Rectal smooth muscle tissue (tissue), 1 donor: ENCODE measurements at regions not wholly inside any gene's neighbourhood (a gene's known extent, or its start where the extent isn't known, plus 50 kb on each side); places are given as distances from the start of the nearest gene placed in this dataset.
"Not testable (repeated sequence)": the region's sequence is repeated elsewhere in the genome, so short reads cannot be mapped to it uniquely, and the experiment has no call there.

Source experiments
- H3K27ac ChIP-seq: one replicate; pipeline ENCODE4 v1.7.0; 2013; ENCODE audit warnings: low read depth, low read length, inconsistent platforms
- H3K27me3 ChIP-seq: one replicate; pipeline ENCODE4 v1.7.0; 2013; ENCODE audit warnings: low read length; ENCODE audit not compliant: control insufficient read depth, insufficient read depth
- H3K36me3 ChIP-seq: one replicate; pipeline ENCODE4 v1.7.0; 2013; ENCODE audit warnings: low read length; ENCODE audit not compliant: control insufficient read depth, insufficient read depth
- H3K4me1 ChIP-seq: one replicate; pipeline ENCODE4 v1.7.0; 2013; ENCODE audit warnings: low read length; ENCODE audit not compliant: control insufficient read depth, insufficient read depth
- H3K4me3 ChIP-seq: one replicate; pipeline ENCODE4 v1.7.0; 2013; ENCODE audit warnings: low read length
- H3K9ac ChIP-seq: one replicate; pipeline ENCODE4 v1.7.0; 2013; ENCODE audit warnings: low read length

DNA sequence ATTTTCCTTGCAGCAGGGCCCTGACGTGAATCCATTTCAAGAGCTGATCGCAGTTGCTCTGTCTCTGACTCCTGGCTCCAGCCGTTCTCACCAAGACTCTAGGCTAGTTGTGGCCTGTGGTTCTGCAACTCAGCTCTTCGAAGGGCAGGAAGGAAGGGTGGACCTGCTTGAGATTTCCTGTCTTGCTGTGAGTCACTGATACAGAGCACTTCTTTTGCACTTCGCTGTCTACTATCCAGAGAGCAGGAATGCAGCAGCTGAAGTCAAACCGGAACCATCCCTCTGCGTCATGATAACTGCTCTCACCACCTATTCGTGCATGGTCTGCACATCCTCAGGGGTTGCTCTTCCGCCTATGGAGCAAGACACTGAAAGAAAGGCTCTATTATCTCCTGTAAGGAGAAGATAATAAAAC, 59.7 kb downstream of the RAP2B start:
- peak overlapping the region; percentile 6 for H3K4me3 ChIP-seq
- no peak overlapping the region for H3K9ac ChIP-seq
- peak overlapping the region; percentile 15 for H3K27ac ChIP-seq
- H3K27me3 ChIP-seq: no peaks in the 10 kb centered on the region
- H3K36me3 ChIP-seq: no peaks in the 10 kb centered on the region
- H3K4me1 ChIP-seq: no peaks in the 10 kb centered on the region

DNA sequence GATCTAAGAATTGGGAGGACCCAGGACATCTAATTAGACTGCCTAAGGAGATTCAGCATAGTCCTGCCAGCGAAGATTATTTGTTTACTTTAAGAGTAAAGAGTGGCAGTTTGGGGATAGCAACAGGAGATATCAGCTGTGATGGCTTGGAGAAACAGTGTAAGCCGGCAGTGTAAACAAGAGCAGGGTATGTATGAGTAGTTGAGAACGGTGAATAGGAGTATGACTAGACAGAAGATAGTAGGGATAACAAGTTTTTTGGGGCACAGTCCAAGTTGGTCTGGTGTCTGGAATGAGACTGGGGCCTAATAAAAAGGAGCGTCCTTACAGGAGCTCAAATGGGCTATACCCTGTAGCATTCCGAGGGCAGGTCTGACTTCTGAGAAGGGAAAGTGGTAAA, 64.9 kb downstream of the RAP2B start:
- H3K4me1 ChIP-seq, H3K9ac ChIP-seq, H3K27me3 ChIP-seq, H3K4me3 ChIP-seq, H3K27ac ChIP-seq, H3K36me3 ChIP-seq: not testable (repeated sequence)

DNA sequence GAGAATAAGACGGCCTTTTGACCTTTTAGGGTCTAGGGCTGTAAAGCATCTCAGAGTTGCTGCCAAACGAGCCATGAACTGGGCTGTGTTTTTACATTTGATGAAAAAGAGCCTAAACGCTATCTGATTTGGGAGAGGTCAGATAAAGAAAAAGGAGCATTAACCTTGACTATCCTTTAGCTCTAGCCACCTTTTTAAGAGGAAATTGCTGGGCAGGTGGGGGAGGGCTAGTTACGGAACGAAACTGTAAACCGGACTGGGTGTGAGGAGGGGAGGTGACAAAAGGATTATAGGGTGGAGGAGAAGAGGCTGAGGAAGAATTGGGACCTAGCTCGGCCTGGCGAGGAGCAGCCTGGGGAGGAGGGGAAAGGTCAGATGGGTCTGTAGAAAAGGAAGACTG, 68.4 kb downstream of the RAP2B start:
- not testable (repeated sequence) for H3K27me3 ChIP-seq, H3K4me1 ChIP-seq, H3K9ac ChIP-seq, H3K27ac ChIP-seq, H3K4me3 ChIP-seq, H3K36me3 ChIP-seq

DNA sequence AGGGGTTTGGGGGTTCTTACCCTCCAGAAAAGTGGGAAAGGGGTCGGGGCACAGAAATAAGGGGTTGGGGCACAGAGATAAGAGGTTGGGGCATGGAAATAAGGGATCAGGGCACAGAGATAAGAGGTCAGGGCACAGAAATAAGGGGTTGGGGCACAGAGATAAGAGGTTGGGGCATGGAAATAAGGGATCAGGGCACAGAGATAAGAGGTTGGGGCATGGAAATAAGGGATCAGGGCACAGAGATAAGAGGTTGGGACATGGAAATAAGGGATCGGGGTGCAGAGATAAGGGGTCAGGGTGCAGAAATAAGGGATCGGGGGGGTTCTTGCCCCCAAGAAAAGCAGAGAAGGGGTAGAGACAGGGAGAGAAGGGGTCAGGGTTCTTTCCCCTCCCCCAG, 69.2 kb downstream of the RAP2B start:
- H3K27me3 ChIP-seq, H3K9ac ChIP-seq, H3K4me3 ChIP-seq, H3K4me1 ChIP-seq, H3K36me3 ChIP-seq, H3K27ac ChIP-seq: not testable (repeated sequence)

DNA sequence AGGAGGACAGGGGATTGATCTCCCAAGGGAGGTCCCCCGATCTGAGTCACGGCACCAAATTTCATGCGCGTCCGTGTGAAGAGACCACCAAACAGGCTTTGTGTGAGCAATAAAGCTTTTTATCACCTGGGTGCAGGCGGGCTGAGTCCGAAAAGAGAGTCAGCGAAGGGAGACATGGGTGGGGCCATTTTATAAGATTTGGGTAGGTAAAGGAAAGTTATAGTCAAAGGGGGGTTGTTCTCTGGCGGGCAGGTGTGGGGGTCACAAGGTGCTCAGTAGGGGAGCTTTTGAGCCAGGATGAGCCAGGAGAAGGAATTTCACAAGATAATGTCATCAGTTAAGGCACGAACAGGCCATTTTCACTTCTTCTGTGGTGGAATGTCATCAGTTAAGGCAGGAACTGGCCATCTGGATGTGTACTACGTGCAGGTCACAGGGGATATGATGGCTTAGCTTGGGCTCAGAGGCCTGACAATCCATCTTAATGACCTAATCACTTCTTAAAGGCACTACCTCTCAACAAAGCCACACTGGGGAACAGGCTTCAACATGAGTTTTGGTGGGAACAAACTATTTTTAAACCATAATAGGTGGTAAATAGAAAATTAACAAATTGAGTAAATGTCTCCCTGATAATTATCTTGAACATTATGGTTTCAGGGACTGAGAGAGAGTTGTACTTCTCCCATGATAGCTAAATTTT, 70.2 kb downstream of the RAP2B start:
- not testable (repeated sequence) for H3K36me3 ChIP-seq, H3K9ac ChIP-seq, H3K4me3 ChIP-seq, H3K27me3 ChIP-seq, H3K4me1 ChIP-seq
- H3K27ac ChIP-seq: peak overlapping the region; percentile 32

DNA sequence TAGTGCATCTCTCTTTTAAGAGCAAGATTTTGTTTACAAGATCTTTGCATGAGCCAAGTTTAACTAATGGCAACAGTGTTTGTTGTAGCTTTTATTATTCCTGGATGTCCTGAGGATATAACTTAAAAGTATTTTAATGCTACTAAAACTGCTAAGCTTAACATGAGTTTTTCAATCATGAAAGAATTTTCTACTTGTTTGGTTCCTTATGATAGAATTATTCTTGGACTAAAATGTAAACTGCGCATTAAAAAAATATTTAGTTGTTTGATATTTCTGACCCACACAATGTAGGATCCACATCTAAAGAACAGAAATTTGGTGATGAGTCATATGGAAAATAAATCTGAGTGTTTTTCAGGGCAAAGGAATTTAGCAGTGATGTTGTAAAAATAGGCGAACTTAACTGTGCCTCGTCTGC, 70.8 kb downstream of the RAP2B start:
- no peaks in the 10 kb centered on the region for H3K36me3 ChIP-seq
- no peak overlapping the region for H3K9ac ChIP-seq
- H3K27me3 ChIP-seq: no peaks in the 10 kb centered on the region
- H3K4me3 ChIP-seq: no peak overlapping the region
- H3K27ac ChIP-seq: no peak overlapping the region
- H3K4me1 ChIP-seq: no peaks in the 10 kb centered on the region

DNA sequence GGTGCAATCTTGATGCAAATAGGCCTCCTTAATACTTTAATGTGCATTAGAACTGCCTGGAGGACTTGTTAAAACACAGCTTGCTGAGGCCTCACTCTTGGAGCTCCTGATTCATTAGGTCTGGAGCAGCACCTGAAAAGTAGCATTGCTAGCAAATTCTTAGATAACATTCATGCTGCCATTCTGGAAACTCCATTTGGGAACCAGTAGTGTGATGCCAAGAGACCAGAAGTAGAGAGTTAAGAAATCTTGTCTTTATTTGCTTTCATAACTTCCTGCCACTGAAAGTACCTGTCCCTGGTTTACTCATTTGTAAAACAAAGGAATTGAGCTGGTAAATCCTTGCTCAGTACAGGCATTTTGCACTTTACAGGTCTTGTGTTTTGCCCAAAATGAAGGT, 72.0 kb downstream of the RAP2B start:
- Histone ChIP-seq H3K4me1 (no peaks in the 10 kb centered on the region), H3K9ac (no peak overlapping the region), H3K27me3 (no peaks in the 10 kb centered on the region), H3K27ac (no peak overlapping the region), H3K36me3 (no peaks in the 10 kb centered on the region), H3K4me3 (no peak overlapping the region)

DNA sequence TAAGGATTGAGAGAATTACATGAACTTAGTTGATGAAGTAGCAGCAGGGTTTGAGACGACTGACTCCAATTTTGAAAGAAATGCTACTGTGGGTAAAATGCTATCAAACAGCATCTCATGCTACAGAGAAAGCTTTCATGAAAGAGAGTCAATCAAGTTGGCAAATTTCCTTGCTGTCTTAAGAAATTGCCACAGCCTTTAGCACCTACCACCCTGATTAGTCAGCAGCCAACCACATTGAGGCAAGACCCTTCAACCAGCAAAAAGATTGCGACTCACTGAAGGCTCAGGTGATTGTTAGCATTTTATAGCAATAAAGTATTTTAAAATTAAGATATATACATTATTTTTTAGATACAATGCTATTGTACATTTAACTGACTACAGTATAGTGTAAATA, 80.9 kb downstream of the RAP2B start:
- Histone ChIP-seq H3K4me1 (peaks cover 7% of the 10 kb centered on the region), H3K27ac (no peak overlapping the region), H3K36me3 (no peaks in the 10 kb centered on the region), H3K27me3 (no peaks in the 10 kb centered on the region), H3K4me3 (no peak overlapping the region), H3K9ac (no peak overlapping the region)

DNA sequence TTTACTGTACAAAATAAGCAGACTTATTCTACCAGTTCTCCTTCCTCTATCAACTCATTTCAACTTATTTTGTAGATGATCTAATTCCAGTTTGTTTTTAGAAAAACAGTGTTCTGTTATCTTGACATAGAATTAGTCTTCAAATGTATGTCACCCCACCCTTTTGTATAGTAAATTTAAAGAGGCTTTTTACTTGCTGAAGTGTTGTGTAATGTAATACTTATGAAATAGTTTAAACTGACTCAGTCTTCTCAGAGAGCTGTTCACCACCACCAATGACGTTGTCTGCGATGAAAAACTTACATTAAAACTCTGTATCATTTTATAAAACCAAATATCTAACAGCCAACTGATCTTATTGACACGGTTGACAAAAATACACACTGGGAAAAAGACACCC, 82.9 kb downstream of the RAP2B start:
- H3K27ac ChIP-seq: no peak overlapping the region

DNA sequence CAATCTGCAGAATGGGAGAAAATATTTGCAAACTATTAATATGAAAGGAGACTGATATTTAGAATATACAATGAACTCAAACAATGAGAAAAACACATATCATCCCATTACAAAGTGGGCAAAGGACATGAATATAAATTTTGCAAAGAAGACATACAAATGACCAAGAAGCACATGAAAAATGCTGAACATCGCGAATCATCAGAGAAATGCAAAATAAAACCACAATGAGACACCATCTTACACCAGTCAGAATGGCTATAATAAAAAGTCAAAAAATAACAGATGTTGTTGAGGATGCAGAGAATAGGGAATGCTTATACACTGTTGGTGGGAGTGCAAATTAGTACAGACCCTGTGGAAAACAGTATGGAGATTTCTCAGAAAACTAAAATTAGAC, 83.6 kb downstream of the RAP2B start:
- H3K27ac ChIP-seq: no peak overlapping the region
- H3K4me3 ChIP-seq: no peak overlapping the region
- H3K4me1 ChIP-seq: peaks cover 7% of the 10 kb centered on the region
- H3K9ac ChIP-seq: no peak overlapping the region
- H3K36me3 ChIP-seq: no peaks in the 10 kb centered on the region
- H3K27me3 ChIP-seq: no peaks in the 10 kb centered on the region

More for the DNA sequence above, 82.9 kb downstream of the RAP2B start:
- H3K36me3 ChIP-seq: no peaks in the 10 kb centered on the region
- H3K4me1 ChIP-seq: peaks cover 7% of the 10 kb centered on the region
- H3K27me3 ChIP-seq: no peaks in the 10 kb centered on the region
- H3K9ac ChIP-seq: no peak overlapping the region
- H3K4me3 ChIP-seq: no peak overlapping the region

DNA sequence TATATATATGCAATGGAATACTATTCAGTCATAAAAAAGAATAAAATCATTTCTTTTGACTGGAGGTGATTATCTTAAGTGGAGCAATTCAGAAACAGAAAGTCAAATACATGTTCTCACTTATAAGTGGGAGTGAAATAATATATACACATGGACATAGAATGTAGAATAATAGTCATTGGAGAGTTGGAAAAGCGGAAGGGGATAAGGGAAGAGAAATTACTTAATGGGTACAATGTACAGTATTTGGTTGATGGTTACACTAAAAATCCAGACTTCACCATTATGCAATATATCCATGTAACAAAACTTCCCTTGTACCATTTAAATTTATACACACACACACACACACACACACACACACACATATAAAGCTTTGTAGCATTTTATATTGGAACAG, 84.3 kb downstream of the RAP2B start:
- H3K36me3 ChIP-seq: no peaks in the 10 kb centered on the region
- H3K27me3 ChIP-seq: no peaks in the 10 kb centered on the region
- H3K4me1 ChIP-seq: peaks cover 7% of the 10 kb centered on the region
- no peak overlapping the region for H3K9ac ChIP-seq
- no peak overlapping the region for H3K4me3 ChIP-seq
- peak overlapping the region; percentile 69 for H3K27ac ChIP-seq

DNA sequence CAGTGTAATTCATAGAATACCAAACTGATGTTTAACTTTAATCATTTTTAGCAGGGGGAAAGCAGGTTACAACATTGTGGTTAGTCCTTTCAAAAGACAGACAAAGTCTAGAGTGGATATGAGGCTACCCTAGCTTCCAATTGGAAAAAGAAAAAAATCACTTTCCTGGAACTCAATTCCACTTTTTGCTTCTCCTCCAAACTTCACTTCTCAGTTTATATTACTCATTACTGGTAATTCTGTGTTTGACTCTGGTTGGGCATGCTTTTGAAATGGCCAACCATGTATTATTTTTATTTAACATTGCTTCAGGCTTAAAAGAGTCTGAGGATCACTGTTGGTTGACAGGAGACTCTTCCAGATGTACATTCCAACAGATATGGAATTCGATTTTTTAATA, 84.8 kb downstream of the RAP2B start:
- H3K36me3 ChIP-seq: no peaks in the 10 kb centered on the region
- H3K4me1 ChIP-seq: peaks cover 7% of the 10 kb centered on the region
- H3K9ac ChIP-seq: no peak overlapping the region
- no peak overlapping the region for H3K4me3 ChIP-seq
- H3K27me3 ChIP-seq: no peaks in the 10 kb centered on the region
- peak overlapping the region; percentile 69 for H3K27ac ChIP-seq
